HG02938 (cell line): ENCODE measurements at regions not wholly inside any gene's neighbourhood (a gene's known extent, or its start where the extent isn't known, plus 50 kb on each side); places are given as distances from the start of the nearest gene placed in this dataset.
"Not testable (repeated sequence)": the region's sequence is repeated elsewhere in the genome, so short reads cannot be mapped to it uniquely, and the experiment has no call there.

ENCODE experiments used
- ATAC-seq: cut with Tn5 transposase; IDR thresholded peaks from one replicate; pipeline ENCODE4 v1.9.1; 2021; ENCODE audit warnings: mild to moderate bottlenecking, moderate library complexity; ENCODE audit not compliant: unreplicated experiment

DNA sequence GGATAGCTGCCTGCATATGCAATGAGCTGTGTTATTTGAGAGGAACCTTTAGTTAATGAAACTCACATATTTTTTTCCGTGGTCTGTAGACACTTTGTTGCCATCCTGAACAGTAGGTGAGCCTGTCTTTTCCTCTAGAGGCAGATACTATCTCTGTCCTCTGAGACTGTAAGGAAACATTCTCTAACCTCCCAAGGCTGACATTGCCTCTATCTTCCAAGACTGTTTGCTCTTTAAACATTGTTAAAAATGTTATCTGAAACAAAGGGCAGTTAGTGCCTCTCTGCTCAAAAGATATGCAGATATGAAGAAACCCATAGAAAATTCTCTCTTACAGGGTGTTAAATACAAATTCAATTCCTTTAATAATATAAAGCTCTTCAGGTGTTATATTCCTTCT lies 963.8 kb upstream of the CNTN5 start:
- no peak for ATAC-seq

DNA sequence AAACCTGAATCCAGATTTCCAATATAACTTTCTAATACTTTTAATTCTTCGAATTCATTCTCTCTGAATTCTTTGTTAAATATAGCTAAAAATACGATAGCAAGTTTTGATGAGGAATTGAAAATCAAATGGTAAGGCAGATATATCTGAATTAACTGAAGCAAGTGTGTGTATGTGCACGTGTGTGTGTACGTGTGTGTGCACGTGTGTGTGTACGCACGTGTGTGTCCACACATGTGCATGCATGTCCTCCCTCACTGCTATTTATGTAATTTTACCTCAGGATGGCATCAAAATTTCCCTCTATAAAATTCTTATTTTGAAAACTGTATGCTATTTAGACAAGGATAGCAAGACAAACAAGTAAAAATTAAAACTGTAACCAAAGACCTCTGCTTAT lies 961.3 kb upstream of the CNTN5 start:
- ATAC-seq = no peak

DNA sequence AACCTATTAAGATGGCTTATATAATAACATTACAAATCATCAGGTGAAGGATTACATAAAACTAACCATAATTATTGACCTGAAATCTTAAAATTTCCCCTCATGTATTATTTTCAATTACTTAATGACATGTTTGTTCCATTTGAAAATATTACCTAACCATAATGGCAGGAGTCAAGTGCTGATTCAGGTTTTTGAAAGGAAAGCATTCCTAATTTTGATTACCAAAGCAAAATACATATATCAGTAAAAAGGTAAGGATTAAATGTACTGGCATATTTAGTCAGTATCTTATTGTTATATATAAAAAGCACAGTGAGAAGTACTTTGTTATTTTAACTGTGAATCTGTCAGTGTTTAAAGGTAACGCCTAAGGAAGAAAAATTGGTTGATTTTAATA lies 960.0 kb upstream of the CNTN5 start:
- ATAC-seq = no peak

DNA sequence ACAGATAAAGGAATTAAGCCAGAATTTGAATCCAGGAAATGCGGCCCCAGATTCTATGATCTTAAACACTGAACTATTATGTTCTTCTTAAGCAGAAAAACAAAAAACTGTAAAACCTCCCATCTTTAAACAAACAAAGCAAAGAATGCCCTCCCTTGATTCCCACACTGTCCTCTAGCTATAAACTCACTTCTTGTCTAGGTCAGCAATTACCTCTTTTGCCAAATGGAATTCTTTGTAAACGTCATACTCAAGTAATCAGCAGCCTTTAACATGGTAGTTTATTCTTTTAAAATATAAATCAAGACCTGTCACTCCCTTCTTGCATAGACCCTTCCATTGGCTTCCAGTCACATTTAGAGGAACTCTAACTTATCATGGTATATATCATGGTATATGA lies 958.9 kb upstream of the CNTN5 start:
- ATAC-seq = no peak

DNA sequence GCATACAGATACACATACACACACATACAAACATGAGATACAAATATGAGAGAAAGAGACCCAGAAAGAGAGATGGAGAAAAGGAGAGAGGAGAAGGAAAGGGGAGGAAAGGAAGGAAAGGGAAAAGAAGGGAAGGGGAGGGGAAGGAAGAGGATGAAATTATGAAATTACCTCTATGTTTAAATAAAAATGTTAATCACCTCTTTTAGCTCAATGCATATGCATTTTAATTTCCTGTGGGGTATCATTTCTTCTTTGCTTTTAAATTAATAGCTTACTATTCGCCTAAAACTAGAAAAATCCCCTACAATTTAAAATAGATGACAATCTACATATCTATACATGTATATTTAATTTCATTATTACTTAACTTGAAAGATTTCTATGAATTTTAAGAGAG lies 958.0 kb upstream of the CNTN5 start:
- no peak for ATAC-seq

DNA sequence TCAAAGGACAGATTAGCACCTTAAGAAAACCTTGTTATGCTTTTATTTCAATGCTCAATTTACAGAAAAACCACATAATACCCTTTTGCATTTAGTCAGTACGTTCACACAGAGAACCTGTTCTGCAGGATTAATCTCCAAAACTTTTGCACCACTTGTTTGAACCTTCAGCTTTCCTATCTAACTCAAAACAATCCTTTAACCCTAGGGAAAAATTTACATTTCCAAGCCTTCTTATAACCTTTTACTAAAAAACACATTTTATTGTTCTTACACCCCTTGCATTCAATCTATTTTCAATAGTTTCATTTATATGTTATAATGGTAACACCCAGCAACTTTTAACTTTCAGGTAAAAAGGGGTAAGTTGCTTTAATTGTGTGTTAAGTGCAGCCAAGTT lies 952.5 kb upstream of the CNTN5 start:
- ATAC-seq = no peak

DNA sequence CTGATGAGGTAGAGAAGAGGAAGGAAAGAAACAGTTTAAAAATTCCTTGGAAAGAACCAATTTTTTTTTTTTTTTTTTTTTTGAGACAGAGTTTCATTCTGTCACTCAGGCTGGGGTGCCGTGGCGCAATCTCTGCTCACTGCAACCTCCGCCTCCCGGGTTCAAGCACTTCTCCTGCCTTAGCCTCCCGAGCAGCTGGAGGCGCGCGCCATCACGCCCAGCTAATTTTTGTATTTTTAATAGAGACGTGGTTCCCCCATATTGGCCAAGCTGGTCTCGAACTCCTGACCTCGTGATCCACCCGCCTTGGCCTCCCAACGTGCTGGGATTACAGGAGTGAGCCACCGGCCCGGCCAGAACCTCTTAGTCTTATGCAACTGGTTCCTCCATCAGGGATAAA lies 951.6 kb upstream of the CNTN5 start:
- ATAC-seq = not testable (repeated sequence)

DNA sequence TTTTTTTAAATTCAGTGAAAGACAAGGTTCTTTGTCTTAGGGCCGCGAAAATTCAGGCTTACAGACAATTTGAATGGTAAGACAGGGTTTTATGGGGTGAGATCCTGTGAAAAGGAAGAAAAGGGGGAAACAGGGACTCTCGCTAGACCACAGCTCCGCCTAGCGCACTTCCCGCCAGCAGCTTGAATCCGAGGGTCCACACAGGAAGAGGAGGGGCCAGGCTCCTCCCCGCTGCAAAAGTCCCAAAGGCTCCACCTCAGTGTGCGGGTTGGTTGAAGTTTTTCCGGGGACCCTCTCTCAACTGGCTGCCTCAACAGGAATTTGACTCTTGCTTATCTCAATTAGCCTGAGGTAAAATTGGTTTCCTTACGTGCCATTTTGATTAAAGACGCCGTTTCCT lies 950.9 kb upstream of the CNTN5 start:
- ATAC-seq = no peak

DNA sequence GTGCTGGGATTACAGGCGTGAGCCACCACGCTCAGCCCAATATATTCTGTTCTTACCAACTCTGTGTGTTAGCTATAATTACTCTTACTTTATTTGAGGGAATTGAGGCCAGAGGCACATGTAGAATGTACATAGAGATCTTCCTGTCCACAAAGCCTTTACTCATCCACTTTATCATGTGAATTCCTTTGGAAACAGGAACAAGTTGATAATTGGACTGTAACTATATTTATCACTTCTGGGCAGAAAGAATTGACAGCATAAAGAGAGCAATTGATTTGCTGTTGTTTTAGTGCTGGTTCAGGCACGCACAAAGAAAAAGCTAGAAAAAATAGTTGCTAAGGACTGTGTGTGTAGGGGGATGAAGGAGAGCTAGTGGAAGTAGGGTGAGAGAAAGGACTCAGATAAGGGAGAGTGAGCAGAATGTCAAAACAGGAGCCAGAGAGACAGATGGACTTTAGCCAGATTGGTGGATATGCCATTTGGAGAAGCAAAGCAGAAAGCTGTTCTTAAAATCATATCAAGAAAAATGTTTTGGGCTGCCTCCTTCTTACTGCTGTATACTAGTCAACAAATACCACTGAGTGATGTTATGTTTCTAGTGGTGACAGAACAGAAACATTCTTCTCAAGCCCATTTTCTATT lies 929.8 kb upstream of the CNTN5 start:
- no peak for ATAC-seq

DNA sequence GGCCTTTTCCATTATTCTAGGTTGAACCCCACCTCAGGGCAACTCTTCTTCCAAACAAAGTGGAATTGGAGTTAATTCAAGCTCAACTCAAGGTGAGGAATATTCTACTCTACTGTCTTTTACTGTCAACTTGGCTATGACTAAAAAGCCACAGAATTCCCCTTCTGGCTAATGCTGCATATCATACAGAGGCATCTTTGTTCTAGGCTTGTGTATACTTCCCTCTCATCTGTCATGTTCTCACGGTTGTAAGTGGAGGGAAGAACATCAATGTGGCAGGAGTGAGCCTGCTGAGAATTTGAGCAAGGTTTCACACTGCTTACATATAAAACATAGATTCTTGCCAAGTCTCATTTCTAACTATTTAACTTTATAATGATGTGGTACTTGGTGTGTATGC lies 921.4 kb upstream of the CNTN5 start:
- ATAC-seq = no peak

DNA sequence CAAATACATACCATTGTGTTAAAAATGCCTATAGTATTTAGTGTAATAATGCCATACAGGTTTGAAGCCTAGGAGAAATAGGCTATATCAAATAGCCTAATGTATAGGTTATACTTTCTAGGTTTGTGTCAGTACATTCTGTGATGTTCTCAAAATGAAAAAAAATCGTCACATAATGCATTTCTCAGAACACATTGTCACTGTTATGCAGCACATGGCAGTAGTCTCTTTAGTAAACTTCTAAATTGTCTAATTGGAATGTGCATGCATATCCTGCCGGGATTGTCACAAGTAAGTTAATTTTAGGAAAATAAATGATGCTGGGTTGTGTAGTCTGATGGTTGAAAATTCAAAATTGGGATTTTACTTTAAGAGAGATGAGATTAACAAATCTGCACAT lies 920.1 kb upstream of the CNTN5 start:
- ATAC-seq = no peak

DNA sequence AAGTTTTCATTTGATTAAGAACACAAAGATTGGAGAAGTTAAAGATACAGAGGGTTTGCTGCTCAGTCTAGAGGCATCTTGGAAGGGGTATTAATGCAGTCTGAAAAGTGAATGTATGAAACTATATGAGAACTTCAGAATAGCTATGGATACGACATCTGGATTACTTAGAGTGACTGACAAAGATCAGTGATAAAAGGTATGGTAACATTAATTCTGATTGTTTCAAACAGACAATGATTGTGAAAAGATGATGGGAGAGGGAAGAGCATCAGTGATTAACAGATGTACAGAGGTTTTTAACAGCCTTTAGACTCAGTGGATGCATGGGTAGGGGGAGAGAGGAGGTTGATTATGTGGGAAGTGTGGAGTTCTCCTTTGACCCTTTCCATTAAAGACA lies 919.4 kb upstream of the CNTN5 start:
- no peak for ATAC-seq

DNA sequence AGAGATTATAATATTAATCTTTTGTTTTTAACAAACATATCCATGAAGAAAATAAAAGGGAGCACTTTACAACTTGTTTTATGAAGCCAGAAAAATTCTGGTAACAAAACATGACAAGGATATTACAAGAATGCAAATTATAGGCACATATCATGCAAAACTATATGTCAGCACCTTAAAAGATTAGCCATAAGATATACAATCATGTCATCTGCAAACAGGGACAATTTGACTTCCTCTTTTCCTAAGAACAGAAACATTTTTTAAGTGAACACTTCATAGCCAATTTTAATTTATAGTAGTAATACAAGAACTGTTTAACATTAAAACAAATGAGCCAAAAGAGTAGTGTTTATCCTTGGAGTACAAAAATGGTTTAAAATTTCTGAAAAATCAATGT lies 916.5 kb upstream of the CNTN5 start:
- no peak for ATAC-seq

DNA sequence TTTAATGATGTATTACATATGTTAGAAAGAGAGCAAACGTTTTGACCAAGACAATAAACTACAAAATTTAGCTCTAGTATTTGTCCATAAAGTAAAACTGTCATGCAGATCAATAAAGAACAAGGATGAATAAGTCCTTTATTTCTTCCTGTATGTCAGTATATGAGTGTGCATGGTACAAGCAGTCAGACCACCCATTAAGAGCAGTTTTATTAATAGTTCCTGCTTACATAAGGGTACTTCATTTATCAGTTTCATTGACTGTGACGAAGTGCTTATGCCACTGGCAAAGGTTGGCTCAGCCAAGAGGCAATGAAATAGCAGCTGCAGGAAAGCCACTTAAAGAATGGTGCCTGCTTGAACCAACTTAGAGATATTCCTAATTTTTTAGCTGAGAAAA lies 913.0 kb upstream of the CNTN5 start:
- ATAC-seq = no peak

DNA sequence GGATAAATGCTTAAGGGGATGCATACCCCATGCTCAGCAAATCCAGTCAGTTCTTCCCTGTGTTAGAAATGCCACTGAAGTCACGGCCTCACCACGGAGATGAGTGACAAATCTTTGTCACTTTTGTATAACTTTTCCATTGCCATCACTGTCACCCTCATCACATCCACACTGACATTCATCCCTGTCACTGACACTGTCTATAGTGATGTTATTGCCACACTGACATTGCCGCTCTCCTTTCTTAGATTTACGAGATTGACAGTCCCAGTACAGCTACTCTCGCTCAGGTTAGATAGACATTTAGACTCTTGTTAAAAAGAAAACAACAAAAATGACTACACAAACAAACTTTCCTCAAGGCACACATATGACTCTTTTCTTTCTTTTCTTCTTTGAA lies 910.7 kb upstream of the CNTN5 start:
- no peak for ATAC-seq

DNA sequence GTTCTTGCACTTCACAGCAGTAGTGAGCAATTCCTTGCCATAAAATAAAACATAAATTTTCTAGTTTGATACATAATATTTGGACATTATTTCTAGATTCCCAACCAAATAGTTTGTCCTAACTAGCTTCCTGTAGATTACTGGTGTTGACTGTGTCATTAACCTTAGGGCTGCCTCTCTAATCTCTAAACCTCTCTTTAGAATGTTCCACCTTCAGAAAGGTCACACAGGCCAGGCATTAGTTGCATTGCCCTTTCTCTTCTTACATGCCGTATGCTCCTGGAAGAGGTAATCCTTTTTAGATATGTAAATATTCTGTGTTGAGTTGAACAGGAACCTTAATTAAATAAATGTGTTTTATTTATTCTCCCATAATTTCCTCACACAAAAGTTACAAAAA lies 904.9 kb upstream of the CNTN5 start:
- ATAC-seq = no peak

DNA sequence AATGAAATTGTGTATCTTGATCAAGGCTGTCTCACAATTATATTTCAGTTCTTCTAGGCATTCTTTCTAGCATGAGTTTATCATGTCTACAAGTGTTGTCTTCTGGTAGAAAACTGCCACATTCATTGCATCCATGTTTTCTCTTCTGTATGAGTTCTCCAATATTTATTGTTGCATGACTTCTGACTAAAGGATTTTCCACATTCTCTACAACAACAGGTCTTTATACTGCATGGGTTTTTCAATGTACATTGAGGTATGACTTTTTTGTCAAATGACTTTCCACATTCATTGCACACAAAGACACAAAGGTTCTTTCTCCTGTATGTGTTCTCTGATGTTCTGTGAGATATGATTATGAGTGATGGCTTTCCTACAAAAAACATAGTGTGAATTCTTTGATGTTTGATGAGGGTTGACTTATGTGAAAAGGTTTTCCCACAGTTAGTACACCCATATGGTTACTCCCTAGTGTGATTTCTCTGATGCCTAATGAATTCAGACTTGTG lies 890.6 kb upstream of the CNTN5 start:
- ATAC-seq = no peak

DNA sequence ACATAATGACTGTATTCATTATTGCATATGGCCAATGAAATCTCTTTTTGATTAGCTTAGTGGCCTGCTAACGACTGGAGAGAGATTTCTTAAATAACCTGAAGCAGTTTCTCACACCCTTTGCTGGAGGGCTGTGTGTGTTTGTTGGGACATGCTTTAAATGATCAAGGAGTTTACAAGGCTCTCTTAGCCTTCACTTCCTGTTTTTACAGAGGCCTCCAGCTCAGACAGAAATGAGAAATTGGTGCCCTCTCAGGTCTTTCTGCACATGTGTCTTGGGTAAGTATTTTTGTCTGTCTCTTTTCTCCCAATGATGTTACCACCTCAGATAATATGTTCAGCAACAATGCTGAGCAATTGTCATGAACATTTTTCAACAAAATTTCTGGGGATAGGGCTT lies 884.4 kb upstream of the CNTN5 start:
- ATAC-seq = no peak

DNA sequence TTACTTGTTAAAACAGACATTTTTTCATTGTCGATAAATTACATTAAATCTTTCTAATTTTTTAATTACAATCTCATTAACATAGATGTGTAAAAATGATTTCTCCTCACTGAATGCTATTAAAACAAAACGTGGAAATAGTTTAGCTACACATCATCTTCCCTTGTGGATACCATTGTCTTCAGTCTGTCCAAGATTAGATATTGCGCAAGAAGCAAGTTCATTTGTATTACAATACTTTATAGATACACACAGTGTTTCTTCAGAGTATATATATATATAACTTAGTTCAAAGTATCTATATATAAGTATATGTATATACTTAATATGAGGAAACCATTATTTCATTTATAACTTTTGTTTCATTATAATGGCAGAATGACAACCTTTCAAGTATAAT lies 883.3 kb upstream of the CNTN5 start:
- ATAC-seq = no peak

DNA sequence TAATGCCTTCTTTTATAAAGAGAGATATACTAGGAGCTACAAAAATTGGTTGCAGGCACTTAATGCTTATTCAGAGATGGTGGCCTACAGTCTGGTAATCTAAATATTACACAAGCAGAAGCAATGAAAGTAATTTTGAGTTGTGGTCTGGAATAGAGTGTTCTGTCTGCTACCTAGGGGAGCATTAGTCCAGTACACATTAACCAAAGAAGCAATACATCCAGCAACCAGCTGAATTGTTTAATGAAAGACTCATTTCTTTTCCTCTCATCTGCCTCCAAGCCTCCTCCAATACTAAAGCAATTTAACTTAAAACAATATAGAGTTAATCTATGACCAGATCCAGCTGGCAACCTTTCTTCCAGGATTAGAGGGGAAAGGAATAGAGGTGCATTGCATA lies 877.1 kb upstream of the CNTN5 start:
- no peak for ATAC-seq

DNA sequence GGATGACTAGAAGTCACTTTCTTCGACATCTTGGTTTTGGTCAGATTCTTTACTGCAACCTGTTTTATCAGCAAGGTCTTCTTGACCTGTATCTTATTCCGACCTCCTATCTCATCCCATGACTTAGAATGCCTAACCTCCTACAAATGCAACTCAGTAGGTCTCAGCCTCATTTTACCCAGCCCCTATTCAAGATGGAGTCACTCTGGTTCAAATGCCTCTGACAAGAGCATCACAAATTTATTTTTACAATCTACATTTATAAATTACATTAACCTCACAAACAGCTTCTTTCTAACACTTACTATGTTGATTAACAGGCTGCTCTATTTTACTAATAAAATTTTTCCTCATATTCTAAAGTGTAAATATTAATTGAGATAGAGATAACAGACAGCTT lies 867.0 kb upstream of the CNTN5 start:
- ATAC-seq = no peak

DNA sequence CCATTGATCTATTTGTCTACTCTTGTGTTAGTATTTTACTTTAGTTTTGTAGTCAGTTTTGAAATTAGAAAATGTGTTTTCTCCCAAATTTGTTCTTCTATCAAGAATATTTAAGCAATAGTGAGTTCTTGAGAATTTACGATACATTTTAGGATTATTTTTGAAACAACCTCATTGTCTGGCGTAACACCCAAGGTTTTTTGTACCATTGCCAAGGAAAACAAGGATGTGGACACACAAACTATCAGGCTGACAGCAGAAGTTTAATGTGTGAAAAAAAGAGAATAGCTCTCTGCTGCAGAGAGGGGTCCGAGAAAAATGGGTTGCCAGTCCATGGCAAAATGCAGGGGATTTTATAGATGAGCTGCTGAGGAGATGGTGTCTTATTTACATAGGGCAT lies 865.1 kb upstream of the CNTN5 start:
- no peak for ATAC-seq

DNA sequence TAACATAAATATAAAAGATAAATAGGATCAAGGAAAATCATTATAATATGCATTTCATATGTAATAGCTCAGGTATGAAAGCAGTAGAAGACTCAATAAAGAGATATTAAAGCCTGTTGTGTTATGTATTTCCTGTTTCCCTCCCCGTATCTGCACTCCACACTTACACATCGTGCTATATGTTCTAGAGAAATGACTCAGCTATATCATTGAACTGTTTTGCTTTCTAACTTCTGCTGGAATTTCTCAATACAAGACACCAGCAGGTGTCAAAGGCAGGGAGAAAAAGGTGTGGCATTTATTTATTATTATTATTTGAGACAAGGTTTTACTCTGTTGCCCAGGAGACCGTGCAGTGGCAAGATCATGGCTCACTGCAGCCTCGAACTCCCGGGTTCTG lies 842.8 kb upstream of the CNTN5 start:
- no peak for ATAC-seq

DNA sequence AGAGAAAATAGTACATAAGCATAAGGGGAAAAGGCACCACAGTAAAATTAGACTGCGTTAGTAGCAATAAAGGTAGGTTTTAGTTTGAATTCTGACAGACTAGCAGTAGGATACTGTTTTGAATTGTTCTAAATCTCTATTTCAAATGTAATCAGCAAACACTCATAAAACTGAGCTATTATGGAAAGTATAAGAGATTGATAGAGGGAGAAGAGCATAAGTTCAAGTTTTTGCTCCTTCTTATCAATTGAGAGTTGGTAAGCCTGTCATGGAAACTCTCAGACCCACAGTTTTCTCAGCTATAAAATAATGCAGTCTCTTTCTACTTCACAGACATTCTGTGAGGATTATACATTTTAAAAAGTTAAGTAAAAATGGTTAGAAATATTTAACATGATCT lies 840.2 kb upstream of the CNTN5 start:
- ATAC-seq = no peak
